HG02610 (cell line): ENCODE measurements at regions not wholly inside any gene's neighbourhood (a gene's known extent, or its start where the extent isn't known, plus 50 kb on each side); places are given as distances from the start of the nearest gene placed in this dataset.
A peak's percentile ranks its signal among the peaks of the same experiment; 100 is the strongest.

Experiments
- ATAC-seq: cut with Tn5 transposase; IDR thresholded peaks from one replicate; pipeline ENCODE4 v1.9.1; 2021; ENCODE audit warnings: mild to moderate bottlenecking, moderate library complexity; ENCODE audit not compliant: unreplicated experiment

DNA sequence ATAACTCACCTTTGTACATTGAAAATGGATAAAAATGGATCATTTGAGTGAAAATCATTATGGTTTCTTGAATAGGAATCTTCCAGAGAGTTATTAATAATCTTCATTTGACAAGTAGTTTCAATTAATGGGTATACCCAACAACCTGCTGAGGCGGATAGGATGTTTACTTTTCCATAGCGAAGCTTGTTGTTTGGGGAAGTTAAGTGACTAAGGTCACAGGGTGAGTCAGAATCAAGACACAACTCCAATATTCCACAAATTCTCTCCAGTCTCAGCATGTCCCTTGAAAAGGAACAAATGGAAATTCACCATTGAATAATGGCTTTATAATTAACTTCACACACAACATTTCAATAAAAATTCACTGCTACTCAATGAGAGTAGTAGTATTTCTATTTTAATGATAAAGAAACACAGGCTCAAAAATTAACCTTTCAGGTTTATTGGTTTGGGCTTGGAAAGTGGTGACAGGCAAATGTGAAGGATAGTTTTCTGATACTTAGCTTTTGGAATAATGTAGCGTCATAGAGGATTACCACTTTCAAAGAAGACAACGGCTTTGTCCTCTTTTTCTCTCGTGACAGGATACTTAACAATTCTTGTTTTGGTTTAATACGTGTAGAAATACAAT is 211.3 kb downstream of the GPD2 start:
- ATAC-seq: no peak

GRCh38 chr2:156648522-156648921 is 212.3 kb downstream of the GPD2 start:
- ATAC-seq: no peak

DNA sequence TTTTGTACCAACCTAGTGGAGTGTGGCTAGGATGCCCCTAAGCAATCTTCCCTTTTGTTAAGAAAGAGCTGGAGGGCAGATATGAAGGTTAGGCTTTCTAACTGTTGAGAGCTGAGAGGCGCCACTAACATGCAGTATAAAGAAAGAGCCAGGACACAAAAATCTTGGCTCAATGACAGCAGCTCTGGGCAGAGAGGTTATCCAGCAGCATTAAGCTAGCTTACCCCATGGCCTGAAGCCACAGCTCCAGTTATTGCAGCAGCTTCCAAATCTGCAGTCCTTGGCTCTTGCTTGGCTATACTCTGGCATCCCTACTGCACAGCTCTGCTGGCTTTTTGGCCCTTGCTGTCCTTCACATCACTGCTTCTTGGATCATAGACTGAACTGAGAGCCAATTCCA is 213.4 kb downstream of the GPD2 start:
- ATAC-seq: no peak

- no peak for ATAC-seq
Observed at GRCh38 chr2:156652691-156653090, 216.5 kb downstream of the GPD2 start.

DNA sequence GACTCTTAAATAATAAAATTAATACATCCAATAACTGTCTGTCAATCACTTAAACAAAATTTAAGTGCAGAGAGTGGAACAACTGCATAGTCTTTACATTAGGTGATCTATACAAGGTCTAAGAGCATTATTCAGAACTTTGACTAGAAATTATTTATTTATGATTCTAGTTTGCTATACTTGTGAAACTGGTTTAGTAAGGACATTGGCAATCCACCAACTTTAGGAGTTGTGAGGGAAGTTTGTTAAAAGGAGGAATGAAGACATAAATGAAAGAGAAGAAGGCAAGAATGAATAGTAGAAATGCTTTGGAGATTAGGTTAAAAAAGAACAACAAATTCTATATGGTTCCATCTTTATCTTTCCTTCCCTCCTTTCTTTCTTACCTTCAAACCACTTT is 217.5 kb downstream of the GPD2 start:
- no peak for ATAC-seq

GRCh38 chr2:156657809-156658208 is 221.6 kb downstream of the GPD2 start:
- ATAC-seq: no peak

DNA sequence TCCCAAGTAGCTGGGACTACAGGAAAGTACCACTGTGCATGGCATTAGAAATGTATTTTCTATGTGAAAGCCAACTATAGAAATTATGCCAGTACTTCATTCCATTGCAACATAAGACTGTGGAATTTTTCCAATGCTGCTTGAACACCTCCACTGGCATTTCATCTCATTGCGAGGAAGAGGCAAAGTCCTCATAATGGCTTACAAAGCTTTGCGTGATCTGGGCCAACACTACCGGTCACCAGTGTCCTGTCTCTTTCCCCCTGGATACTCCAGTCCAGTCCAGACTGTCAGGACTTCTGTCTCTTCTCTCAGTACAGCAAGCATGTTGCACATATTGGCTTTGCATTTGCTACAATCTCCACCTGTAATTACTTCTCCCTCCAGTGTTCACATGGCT is 223.5 kb downstream of the GPD2 start:
- no peak for ATAC-seq

DNA sequence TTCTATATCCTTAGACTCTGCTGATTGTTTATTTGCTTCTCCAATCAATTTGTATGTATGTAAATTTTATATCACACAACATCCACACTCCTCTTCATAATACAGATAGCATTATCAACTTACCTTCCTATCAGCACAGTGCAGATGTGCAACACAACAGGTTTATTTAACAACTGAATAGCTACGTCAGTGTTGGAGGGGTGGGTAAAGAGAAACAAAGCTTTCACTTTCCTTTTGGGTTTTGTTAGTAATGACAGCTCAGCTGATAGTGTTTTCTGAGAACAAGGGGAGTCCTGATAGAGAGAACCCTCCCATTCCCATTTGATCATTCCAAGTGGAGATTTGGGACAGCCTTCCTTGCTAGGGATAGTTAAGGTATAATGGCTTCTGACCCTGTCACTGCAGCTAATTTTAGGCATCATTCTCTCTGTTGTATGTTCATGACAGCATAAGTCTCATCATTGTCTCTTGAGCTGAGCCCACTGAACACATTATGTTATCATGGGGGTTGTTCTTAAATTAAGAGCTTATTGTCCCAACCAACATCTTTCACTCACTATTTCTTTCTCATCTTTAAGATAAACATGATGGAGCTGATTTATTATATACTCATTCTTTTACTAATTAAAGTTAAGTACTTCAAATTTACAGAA is 227.7 kb downstream of the GPD2 start:
- ATAC-seq: peak; percentile 83

DNA sequence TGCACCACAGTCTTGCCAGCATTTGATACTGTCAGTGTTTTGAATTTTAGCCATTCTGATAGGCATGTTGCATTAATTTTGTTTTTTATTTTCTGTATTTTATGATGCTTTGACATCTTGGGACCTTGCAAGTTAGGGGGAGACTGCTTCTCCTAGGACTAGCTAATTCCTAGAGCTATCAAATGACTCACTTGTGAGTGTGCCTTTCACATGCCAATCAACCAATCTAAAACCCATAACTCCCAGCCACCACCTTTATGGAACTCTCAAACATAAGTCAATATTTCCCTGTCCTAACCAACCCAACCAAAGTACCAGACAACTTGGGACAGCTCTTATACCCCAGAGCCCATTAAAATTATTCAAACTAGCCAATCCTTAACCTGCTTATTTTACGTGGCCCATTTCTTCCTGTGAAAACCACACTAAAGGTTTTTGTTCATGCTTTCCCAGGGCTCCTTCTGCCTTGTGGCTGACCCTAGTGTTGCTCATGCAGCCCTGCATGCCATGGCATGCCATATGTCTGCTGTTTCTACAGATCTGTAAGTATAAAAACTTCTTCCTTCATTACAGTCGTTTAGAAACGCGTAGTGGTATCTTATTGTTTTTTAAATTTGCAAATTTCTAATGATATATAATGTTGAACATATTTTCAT is 230.1 kb downstream of the GPD2 start:
- ATAC-seq: no peak

DNA sequence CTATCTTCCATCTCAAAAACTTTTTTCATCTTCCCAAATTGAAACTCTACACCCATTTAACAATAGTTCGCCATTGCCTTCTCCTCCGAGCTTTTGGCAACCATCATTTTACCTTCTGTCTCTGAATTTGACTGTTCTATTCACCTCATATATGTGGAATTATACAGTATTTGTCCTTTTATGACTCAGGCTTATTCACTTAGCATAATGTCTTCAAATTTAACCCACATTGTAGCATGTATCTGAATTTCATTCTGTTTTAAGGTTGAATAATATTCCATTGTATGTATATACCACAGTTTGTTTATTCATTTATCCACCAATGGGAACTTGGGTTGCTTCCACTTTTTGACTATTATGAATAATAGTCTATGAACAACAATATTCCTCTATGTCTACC is 233.9 kb downstream of the GPD2 start:
- ATAC-seq: no peak

- ATAC-seq: no peak
Observed at GRCh38 chr2:156671706-156672361, 235.7 kb downstream of the GPD2 start.

DNA sequence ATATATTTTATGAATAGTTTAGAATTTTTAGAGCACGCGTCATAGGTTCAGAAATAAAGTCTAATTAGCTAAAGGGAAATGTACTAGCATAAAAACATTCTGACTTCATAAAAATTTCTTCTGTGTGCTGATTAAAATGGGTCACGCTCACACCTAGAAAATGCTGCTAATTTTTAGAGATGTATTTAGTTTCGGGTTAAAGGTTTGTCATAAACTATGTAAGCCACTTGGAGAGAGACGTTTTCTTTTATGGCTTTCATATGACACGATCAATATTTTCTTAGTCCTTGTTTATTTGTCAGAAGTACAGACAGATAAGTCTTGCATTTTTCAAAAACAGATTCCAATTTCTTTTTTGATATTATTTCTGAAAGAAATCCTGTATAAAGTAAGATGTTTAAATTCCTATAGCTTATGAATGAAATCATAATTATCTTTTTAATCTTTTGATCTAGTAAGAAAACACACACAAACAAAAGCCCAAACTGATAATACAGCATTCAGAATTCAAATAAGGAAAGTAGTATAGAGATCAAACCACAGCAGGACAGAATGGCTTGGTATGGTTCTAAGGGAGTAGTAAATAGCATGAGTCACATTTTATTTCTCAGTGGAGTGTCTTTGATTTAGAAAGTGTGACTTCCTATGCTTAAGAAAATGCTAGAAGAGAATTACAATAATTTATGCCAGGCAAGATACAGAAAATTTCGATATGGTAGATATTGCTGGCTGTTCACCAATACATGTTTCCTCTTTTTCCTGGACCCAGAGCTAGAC is 236.6 kb downstream of the GPD2 start:
- ATAC-seq: no peak

GRCh38 chr2:156673333-156673615 is 237.1 kb downstream of the GPD2 start:
- ATAC-seq: no peak

DNA sequence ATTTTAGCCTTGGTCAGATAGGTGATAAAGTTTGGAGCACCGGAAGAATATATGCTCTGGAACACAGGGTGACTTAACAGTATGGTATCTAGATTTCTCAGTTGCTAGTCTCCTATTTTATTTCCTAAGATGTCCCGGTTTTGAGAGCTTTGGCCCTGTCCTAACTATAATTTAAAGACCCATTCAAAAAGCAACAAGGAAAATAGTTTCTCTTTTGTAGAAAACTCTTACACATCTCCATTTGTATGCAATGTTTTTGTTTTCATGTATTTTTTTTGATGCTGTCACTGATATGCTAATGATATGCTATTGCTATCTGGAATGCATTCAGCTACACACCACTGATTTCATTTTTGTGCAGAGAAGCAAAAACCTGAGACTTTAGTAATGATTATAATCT is 237.8 kb downstream of the GPD2 start:
- no peak for ATAC-seq

GRCh38 chr2:156675896-156676295 is 239.7 kb downstream of the GPD2 start:
- no peak for ATAC-seq

- no peak for ATAC-seq
Observed at GRCh38 chr2:156679820-156680219, 243.6 kb downstream of the GPD2 start.

DNA sequence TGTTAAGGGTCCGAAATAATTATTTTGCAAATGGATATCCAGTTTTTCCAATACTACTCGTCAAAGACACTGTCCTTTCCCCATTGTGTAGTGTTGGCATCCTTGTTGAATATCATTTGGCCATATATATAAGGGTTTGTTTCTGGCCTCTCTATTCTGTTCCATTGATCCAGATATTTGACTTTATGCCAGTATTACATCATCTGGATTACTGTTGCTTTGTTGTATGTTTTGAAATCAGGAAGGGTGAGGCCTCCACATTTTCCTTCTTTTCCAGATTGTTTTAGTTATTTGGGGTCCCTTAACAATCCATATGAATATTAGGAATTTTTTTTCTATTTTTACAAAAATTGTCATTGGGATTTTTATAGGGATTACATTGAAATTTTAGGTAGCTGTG is 244.1 kb downstream of the GPD2 start:
- no peak for ATAC-seq

DNA sequence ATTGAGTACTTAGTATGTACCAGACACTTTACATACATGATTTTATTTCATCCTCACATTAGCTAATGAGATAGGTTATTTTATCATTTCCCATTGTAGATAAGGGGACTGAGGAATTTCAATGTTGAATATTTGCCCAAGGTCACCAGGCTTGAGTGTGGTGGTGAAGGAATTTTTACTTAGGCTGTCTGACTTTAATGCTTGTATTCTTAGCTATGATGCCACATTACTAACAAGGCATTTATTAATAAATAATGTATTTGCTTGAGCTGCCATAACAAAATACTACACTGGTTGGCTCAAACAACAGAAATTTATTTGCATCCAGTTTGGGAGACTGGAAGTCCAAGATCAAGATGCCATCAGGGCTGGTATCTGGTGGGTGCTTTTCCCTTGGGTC is 250.9 kb downstream of the GPD2 start:
- no peak for ATAC-seq

GRCh38 chr2:156687715-156688114 is 251.5 kb downstream of the GPD2 start:
- no peak for ATAC-seq

DNA sequence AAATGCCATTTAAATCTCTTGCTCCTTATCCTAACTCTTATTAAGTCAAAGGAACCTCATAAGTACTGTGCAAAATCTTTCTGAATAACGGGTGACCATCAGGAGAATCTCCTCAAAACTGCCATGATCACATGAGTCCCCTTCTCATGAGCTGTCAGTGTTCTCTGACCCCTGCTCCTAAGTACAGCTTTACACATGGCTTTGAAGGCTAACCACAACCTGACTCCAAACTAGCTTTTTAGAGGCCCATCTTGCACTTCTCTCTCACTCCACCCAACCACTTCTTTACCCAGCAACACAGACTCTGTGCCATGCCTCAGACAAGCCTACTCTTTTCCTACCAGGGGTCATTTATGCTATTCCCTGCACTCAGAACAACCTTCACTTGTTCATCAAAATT is 253.8 kb downstream of the GPD2 start:
- no peak for ATAC-seq

- no peak for ATAC-seq
Observed at GRCh38 chr2:156691014-156691413, 254.8 kb downstream of the GPD2 start.
